ENCODE measurements at regions not wholly inside any gene's neighbourhood (a gene's known extent, or its start where the extent isn't known, plus 50 kb on each side); places are given as distances from the start of the nearest gene placed in this dataset.

- Histone ChIP-seq H3K4me3 (ENCODE audit: low read depth, low read length) (no peak overlapping the region), H3K27me3 (ENCODE audit: control insufficient read depth, insufficient read depth, low read length) (no peaks in the 10 kb centered on the region), H3K9me3 (ENCODE audit: control insufficient read depth, insufficient read depth, low read length) (no peaks in the 10 kb centered on the region), H3K4me1 (ENCODE audit: control insufficient read depth, insufficient read depth, low read length) (no peaks in the 10 kb centered on the region), H3K36me3 (ENCODE audit: control insufficient read depth, insufficient read depth, low read length) (no peaks in the 10 kb centered on the region), H3K9ac (ENCODE audit: low read depth, low read length) (no peak overlapping the region)
These were observed 263.9 kb upstream of the CITED2 start for GRCh38 chr6:139638179-139638941.

GRCh38 chr6:139637766-139638165 is 263.3 kb upstream of the CITED2 start:
- no peaks in the 10 kb centered on the region for H3K36me3 ChIP-seq (ENCODE audit: control insufficient read depth, insufficient read depth, low read length)
- no peak overlapping the region for H3K9ac ChIP-seq (ENCODE audit: low read depth, low read length)
- no peaks in the 10 kb centered on the region for H3K4me1 ChIP-seq (ENCODE audit: control insufficient read depth, insufficient read depth, low read length)
- H3K4me3 ChIP-seq (ENCODE audit: low read depth, low read length): no peak overlapping the region
- H3K9me3 ChIP-seq (ENCODE audit: control insufficient read depth, insufficient read depth, low read length): no peaks in the 10 kb centered on the region
- H3K27me3 ChIP-seq (ENCODE audit: control insufficient read depth, insufficient read depth, low read length): no peaks in the 10 kb centered on the region

- H3K4me3 ChIP-seq (ENCODE audit: low read depth, low read length): no peak overlapping the region
- no peaks in the 10 kb centered on the region for H3K27me3 ChIP-seq (ENCODE audit: control insufficient read depth, insufficient read depth, low read length)
- no peaks in the 10 kb centered on the region for H3K4me1 ChIP-seq (ENCODE audit: control insufficient read depth, insufficient read depth, low read length)
- H3K36me3 ChIP-seq (ENCODE audit: control insufficient read depth, insufficient read depth, low read length): no peaks in the 10 kb centered on the region
- H3K9me3 ChIP-seq (ENCODE audit: control insufficient read depth, insufficient read depth, low read length): no peaks in the 10 kb centered on the region
- no peak overlapping the region for H3K9ac ChIP-seq (ENCODE audit: low read depth, low read length)
These were observed 261.9 kb upstream of the CITED2 start for GRCh38 chr6:139636391-139636790.

DNA sequence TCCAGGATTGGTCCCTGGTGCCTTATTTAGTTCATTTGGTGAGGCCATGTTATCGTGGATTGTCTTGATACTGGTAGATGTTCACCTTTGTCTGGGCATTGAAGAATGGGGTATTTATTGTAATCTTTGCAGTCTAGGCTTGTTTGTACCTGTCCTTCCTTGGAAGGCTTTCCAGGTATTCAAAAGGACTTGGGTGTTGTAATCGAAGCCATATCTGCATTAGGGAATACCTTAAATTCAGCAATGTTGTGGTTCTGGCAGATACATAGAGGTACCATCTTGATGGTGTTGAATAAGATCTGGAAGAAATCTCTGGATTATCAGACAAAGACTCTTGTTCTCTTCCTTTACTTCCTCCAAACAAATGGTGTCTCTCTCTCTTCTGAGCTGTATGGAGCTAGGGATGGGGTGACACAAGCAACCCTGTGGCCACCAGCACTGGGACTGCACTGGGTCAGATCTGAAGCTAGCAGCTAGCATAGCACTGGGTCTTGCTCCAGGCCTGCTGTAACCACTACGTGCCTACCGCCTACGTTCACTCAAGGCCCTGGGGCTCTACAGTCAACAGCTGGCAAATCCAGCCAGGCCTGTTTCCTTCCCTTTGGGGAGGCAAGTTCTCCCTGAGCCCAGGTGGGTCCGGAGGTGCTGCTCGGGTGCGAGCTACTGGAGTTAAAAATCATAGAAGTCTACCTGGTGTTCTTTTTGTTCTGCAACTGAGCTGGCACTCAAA is 261.1 kb upstream of the CITED2 start:
- Histone ChIP-seq H3K36me3 (ENCODE audit: control insufficient read depth, insufficient read depth, low read length) (no peaks in the 10 kb centered on the region), H3K4me3 (ENCODE audit: low read depth, low read length) (no peak overlapping the region), H3K9ac (ENCODE audit: low read depth, low read length) (no peak overlapping the region), H3K4me1 (ENCODE audit: control insufficient read depth, insufficient read depth, low read length) (no peaks in the 10 kb centered on the region), H3K9me3 (ENCODE audit: control insufficient read depth, insufficient read depth, low read length) (no peaks in the 10 kb centered on the region), H3K27me3 (ENCODE audit: control insufficient read depth, insufficient read depth, low read length) (no peaks in the 10 kb centered on the region)

- H3K4me1 ChIP-seq (ENCODE audit: control insufficient read depth, insufficient read depth, low read length): no peaks in the 10 kb centered on the region
- H3K27me3 ChIP-seq (ENCODE audit: control insufficient read depth, insufficient read depth, low read length): no peaks in the 10 kb centered on the region
- no peaks in the 10 kb centered on the region for H3K36me3 ChIP-seq (ENCODE audit: control insufficient read depth, insufficient read depth, low read length)
- H3K4me3 ChIP-seq (ENCODE audit: low read depth, low read length): no peak overlapping the region
- no peaks in the 10 kb centered on the region for H3K9me3 ChIP-seq (ENCODE audit: control insufficient read depth, insufficient read depth, low read length)
- H3K9ac ChIP-seq (ENCODE audit: low read depth, low read length): no peak overlapping the region
These were observed 258.4 kb upstream of the CITED2 start for GRCh38 chr6:139632840-139633239.

- Histone ChIP-seq H3K4me1 (ENCODE audit: control insufficient read depth, insufficient read depth, low read length) (peaks cover 9% of the 10 kb centered on the region), H3K9ac (ENCODE audit: low read depth, low read length) (no peak overlapping the region), H3K36me3 (ENCODE audit: control insufficient read depth, insufficient read depth, low read length) (no peaks in the 10 kb centered on the region), H3K27me3 (ENCODE audit: control insufficient read depth, insufficient read depth, low read length) (no peaks in the 10 kb centered on the region), H3K9me3 (ENCODE audit: control insufficient read depth, insufficient read depth, low read length) (no peaks in the 10 kb centered on the region), H3K4me3 (ENCODE audit: low read depth, low read length) (no peak overlapping the region)
These were observed 253.8 kb upstream of the CITED2 start for GRCh38 chr6:139628270-139628669.

- Histone ChIP-seq H3K27me3 (ENCODE audit: control insufficient read depth, insufficient read depth, low read length) (no peaks in the 10 kb centered on the region), H3K4me3 (ENCODE audit: low read depth, low read length) (no peak overlapping the region), H3K9me3 (ENCODE audit: control insufficient read depth, insufficient read depth, low read length) (no peaks in the 10 kb centered on the region), H3K36me3 (ENCODE audit: control insufficient read depth, insufficient read depth, low read length) (no peaks in the 10 kb centered on the region), H3K4me1 (ENCODE audit: control insufficient read depth, insufficient read depth, low read length) (peaks cover 9% of the 10 kb centered on the region), H3K9ac (ENCODE audit: low read depth, low read length) (no peak overlapping the region)
These were observed 252.6 kb upstream of the CITED2 start for GRCh38 chr6:139627091-139627490.

DNA sequence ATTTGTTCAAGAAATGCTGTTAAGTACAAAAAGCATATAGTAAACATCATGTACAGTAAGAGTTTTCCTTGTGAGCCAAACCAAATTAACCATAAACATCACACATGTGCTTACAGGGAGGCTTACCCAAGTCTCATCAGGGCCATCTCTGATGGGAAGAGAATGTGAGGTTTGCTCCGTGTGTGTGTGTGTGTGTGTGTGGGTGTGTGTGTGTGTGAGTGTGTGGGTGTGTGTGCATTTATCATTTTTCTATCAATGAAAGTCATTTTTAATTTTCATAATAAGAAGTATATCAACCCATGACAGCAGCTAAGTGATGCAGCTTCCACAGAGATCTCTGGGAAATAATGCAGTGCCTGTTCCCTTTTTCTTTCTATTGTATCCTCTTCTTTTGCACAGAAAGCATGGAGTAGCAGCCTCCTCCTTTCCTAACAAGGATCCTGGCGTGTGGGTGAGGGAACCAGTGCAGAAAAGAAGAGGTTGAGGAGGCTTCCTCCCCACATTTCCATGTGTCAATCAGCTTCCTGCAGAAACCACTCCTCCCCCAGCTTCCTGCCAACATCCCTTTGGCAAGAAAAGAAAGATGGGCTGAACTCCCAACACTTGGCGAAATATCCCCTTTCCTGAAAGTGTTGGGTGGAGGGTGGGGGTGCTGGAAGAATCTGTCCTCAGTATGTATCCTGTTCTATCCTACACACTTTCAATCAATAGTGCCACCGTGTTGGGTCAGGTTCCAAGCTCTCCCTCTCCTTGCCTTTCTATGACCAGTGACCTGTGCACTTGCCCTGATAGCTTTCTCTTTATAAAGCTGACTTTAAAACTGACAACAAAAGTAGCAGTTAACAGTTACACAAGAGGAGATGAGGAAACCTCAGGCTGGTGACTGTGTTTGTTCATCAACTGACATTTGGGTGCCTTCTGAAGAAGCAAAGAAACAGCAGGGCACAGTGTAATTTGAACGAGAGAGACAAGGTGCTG is 251.8 kb upstream of the CITED2 start:
- H3K27me3 ChIP-seq (ENCODE audit: control insufficient read depth, insufficient read depth, low read length): no peaks in the 10 kb centered on the region
- no peaks in the 10 kb centered on the region for H3K36me3 ChIP-seq (ENCODE audit: control insufficient read depth, insufficient read depth, low read length)
- H3K9me3 ChIP-seq (ENCODE audit: control insufficient read depth, insufficient read depth, low read length): no peaks in the 10 kb centered on the region
- H3K9ac ChIP-seq (ENCODE audit: low read depth, low read length): no peak overlapping the region
- no peak overlapping the region for H3K4me3 ChIP-seq (ENCODE audit: low read depth, low read length)
- H3K4me1 ChIP-seq (ENCODE audit: control insufficient read depth, insufficient read depth, low read length): peaks cover 9% of the 10 kb centered on the region

GRCh38 chr6:139625081-139625939 is 250.9 kb upstream of the CITED2 start:
- Histone ChIP-seq H3K36me3 (ENCODE audit: control insufficient read depth, insufficient read depth, low read length) (no peaks in the 10 kb centered on the region), H3K9me3 (ENCODE audit: control insufficient read depth, insufficient read depth, low read length) (no peaks in the 10 kb centered on the region), H3K4me1 (ENCODE audit: control insufficient read depth, insufficient read depth, low read length) (peaks cover 9% of the 10 kb centered on the region), H3K27me3 (ENCODE audit: control insufficient read depth, insufficient read depth, low read length) (no peaks in the 10 kb centered on the region), H3K9ac (ENCODE audit: low read depth, low read length) (no peak overlapping the region), H3K4me3 (ENCODE audit: low read depth, low read length) (no peak overlapping the region)

DNA sequence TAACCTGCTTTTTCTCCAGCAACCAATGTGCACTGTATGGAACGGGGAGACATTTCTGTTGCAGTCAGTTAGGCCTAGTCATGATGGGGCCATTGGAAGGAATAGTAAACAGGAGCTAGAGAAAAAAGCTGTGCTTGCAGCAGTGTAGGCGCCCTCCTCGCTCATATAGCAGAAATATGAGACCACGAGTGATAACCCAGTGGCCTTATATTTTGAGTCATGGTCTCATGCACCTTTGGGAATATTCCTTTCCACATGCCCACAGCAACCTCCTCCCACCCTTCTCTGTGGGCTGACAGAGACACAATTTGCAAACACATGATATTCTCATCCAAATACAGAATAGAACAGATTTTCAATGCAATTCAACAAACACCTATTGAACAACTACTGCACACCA is 248.9 kb upstream of the CITED2 start:
- H3K36me3 ChIP-seq (ENCODE audit: control insufficient read depth, insufficient read depth, low read length): no peaks in the 10 kb centered on the region
- H3K9ac ChIP-seq (ENCODE audit: low read depth, low read length): no peak overlapping the region
- no peaks in the 10 kb centered on the region for H3K27me3 ChIP-seq (ENCODE audit: control insufficient read depth, insufficient read depth, low read length)
- no peak overlapping the region for H3K4me3 ChIP-seq (ENCODE audit: low read depth, low read length)
- H3K9me3 ChIP-seq (ENCODE audit: control insufficient read depth, insufficient read depth, low read length): no peaks in the 10 kb centered on the region
- H3K4me1 ChIP-seq (ENCODE audit: control insufficient read depth, insufficient read depth, low read length): peaks cover 9% of the 10 kb centered on the region

GRCh38 chr6:139613496-139613895 is 239.0 kb upstream of the CITED2 start:
- no peaks in the 10 kb centered on the region for H3K36me3 ChIP-seq (ENCODE audit: control insufficient read depth, insufficient read depth, low read length)
- no peak overlapping the region for H3K9ac ChIP-seq (ENCODE audit: low read depth, low read length)
- H3K4me1 ChIP-seq (ENCODE audit: control insufficient read depth, insufficient read depth, low read length): peaks cover 9% of the 10 kb centered on the region
- H3K9me3 ChIP-seq (ENCODE audit: control insufficient read depth, insufficient read depth, low read length): no peaks in the 10 kb centered on the region
- no peak overlapping the region for H3K4me3 ChIP-seq (ENCODE audit: low read depth, low read length)
- H3K27me3 ChIP-seq (ENCODE audit: control insufficient read depth, insufficient read depth, low read length): no peaks in the 10 kb centered on the region
